SK-N-SH (cell line): ENCODE measurements at regions not wholly inside any gene's neighbourhood (a gene's known extent, or its start where the extent isn't known, plus 50 kb on each side); places are given as distances from the start of the nearest gene placed in this dataset.

Source experiments
- CTCF ChIA-PET: fragments of 300-600, 350-600 bp; formaldehyde crosslinking; extraction: SDS; loops from one replicate; lab custom pipeline; 2021; lab: Yijun Ruan, JAX
- POLR2A ChIA-PET: fragments of 350-600 bp; sonication (Branson Sonifier 250); formaldehyde crosslinking; extraction: SDS; loops from one replicate; lab custom pipeline; 2020; ENCODE audit warnings: antibody characterized with exemption, inconsistent platforms; lab: Yijun Ruan, JAX
- DNase-seq: peaks from one replicate; pipeline ENCODE4 v3.0.0; 2012
- H2AFZ ChIP-seq: fragments of 200-600 bp; sonication (generic); 2 replicates; pipeline ENCODE4 v1.8.1; 2016; ENCODE audit warnings: antibody characterized with exemption, mild to moderate bottlenecking, low read depth
- H3F3A ChIP-seq: fragments of 200-600 bp; sonication (generic); replicated peaks from 2 replicates; pipeline ENCODE3; 2016; ENCODE audit warnings: antibody characterized with exemption, mild to moderate bottlenecking; ENCODE audit not compliant: insufficient read depth
- H3K27ac ChIP-seq, 2 experiments: fragments of 200-500 bp in 1 of 2; fragments of 200-600 bp in 1 of 2; sonication (Bioruptor generic) in 1 of 2; sonication (generic), shearing (Covaris generic) in 1 of 2; 2 replicates each; pipeline versions ENCODE4 v1.5.1 to v1.6.1; 2014 to 2016; ENCODE audit warnings: low read depth in 2 of 2, inconsistent platforms in 1 of 2, low read length in 1 of 2, mild to moderate bottlenecking in 1 of 2, mixed read lengths in 1 of 2
- H3K27me3 ChIP-seq: fragments of 200-600 bp; sonication (generic), shearing (Covaris generic); 2 replicates; pipeline ENCODE4 v1.6.1; 2016; ENCODE audit warnings: mixed run types; ENCODE audit not compliant: insufficient read depth
- H3K36me3 ChIP-seq, 2 experiments: fragments of 200-500 bp in 1 of 2; fragments of 200-600 bp in 1 of 2; sonication (Bioruptor generic) in 1 of 2; sonication (generic) in 1 of 2; replicated peaks in 1 of 2; 2 replicates each; pipeline versions ENCODE3 to v1.5.1; 2014 to 2016; ENCODE audit warnings: low read length in 1 of 2, mild to moderate bottlenecking in 1 of 2; ENCODE audit not compliant: insufficient read depth in 2 of 2, control insufficient read depth in 1 of 2
- H3K4me1 ChIP-seq, 2 experiments: fragments of 200-500 bp in 1 of 2; fragments of 200-600 bp in 1 of 2; sonication (Bioruptor generic) in 1 of 2; sonication (generic), shearing (Covaris generic) in 1 of 2; 2 replicates each; pipeline versions ENCODE4 v1.5.1 to v1.6.1; 2014 to 2016; ENCODE audit warnings: low read depth in 1 of 2, low read length in 1 of 2, mixed run types in 1 of 2; ENCODE audit not compliant: insufficient read depth in 2 of 2, control insufficient read depth in 1 of 2
- H3K4me2 ChIP-seq: fragments of 200-600 bp; sonication (generic), shearing (Covaris generic); 2 replicates; pipeline ENCODE4 v1.6.1; 2017; ENCODE audit warnings: mixed run types
- H3K4me3 ChIP-seq, 2 experiments: fragments of 200-500 bp in 1 of 2; fragments of 200-600 bp in 1 of 2; sonication (Bioruptor generic) in 1 of 2; sonication (generic), shearing (Covaris generic) in 1 of 2; 2 replicates each; pipeline versions ENCODE4 v1.5.1 to v1.8.1; 2014 to 2016; ENCODE audit warnings: low read depth in 2 of 2, inconsistent platforms in 1 of 2, low read length in 1 of 2, mild to moderate bottlenecking in 1 of 2, mixed read lengths in 1 of 2, moderate library complexity in 1 of 2
- H3K79me2 ChIP-seq: fragments of 200-600 bp; sonication (generic); 2 replicates; pipeline ENCODE4 v1.8.1; 2017; ENCODE audit warnings: mild to moderate bottlenecking; ENCODE audit not compliant: insufficient read depth
- H3K9ac ChIP-seq: fragments of 200-600 bp; sonication (generic); 2 replicates; pipeline ENCODE4 v1.6.1; 2017; ENCODE audit warnings: mixed run types
- H3K9me2 ChIP-seq: fragments of 200-600 bp; sonication (generic); 2 replicates; pipeline ENCODE4 v1.6.1; 2017; ENCODE audit warnings: mixed run types
- H3K9me3 ChIP-seq: fragments of 200-600 bp; sonication (generic); 2 replicates; pipeline ENCODE4 v1.6.1; 2017; ENCODE audit warnings: mixed run types, mild to moderate bottlenecking, moderate library complexity
- H4K20me1 ChIP-seq: fragments of 200-600 bp; sonication (generic); 2 replicates; pipeline ENCODE4 v1.6.1; 2017; ENCODE audit warnings: mild to moderate bottlenecking, mixed run types; ENCODE audit not compliant: insufficient read depth
- CTCF ChIP-seq: fragments of 200-600 bp; sonication (generic); IDR thresholded peaks from 2 replicates; pipeline ENCODE4 v1.6.1; 2017; ENCODE audit warnings: antibody characterized with exemption, mild to moderate bottlenecking, moderate library complexity
- EP300 ChIP-seq, 2 experiments: IDR thresholded peaks; 2 replicates each; pipeline versions ENCODE4 v1.4.0 to v1.6.1; 2012; ENCODE audit warnings: borderline replicate concordance in 1 of 2, low read depth in 1 of 2, low read length in 1 of 2
- EZH2phosphoT487 ChIP-seq: fragments of 200-600 bp; sonication (generic); IDR thresholded peaks from 2 replicates; pipeline ENCODE4 v1.6.1; 2017; ENCODE audit warnings: low read depth, mixed run types, mild to moderate bottlenecking, antibody characterized with exemption, moderate library complexity, borderline replicate concordance
- FOXJ3 ChIP-seq: sonication (generic); formaldehyde crosslinking; IDR thresholded peaks from 2 replicates; pipeline ENCODE4 v1.5.1; 2020; ENCODE audit warnings: mild to moderate bottlenecking, missing genetic modification reagents
- FOXM1 ChIP-seq: IDR thresholded peaks from 2 replicates; pipeline ENCODE4 v1.4.0; 2012; ENCODE audit warnings: low read depth, mild to moderate bottlenecking
- GATA2 ChIP-seq: sonication (generic); formaldehyde crosslinking; IDR thresholded peaks from 2 replicates; pipeline ENCODE4 v1.5.0; 2020; ENCODE audit warnings: mild to moderate bottlenecking, missing genetic modification reagents
- IRF3 ChIP-seq: fragments of 150-350 bp; IDR thresholded peaks from 2 replicates; pipeline ENCODE4 v1.6.1; 2016; ENCODE audit warnings: mild to moderate bottlenecking, low read depth, low read length
- MEF2A ChIP-seq: IDR thresholded peaks from 2 replicates; pipeline ENCODE4 v1.4.0; 2012; ENCODE audit warnings: low read depth, borderline replicate concordance
- MXI1 ChIP-seq: IDR thresholded peaks from 2 replicates; pipeline ENCODE4 v1.6.1; 2012; ENCODE audit warnings: mild to moderate bottlenecking, low read depth, low read length, improper control_type of control experiment
- NRF1 ChIP-seq: IDR thresholded peaks from 2 replicates; pipeline ENCODE4 v1.6.1; 2012; ENCODE audit warnings: low read depth, mild to moderate bottlenecking, low read length
- PBX3 ChIP-seq: IDR thresholded peaks from 2 replicates; pipeline ENCODE4; 2012
- RCOR1 ChIP-seq: fragments of 150-350 bp; IDR thresholded peaks from 2 replicates; pipeline ENCODE4 v1.6.1; 2017; ENCODE audit warnings: antibody characterized with exemption, low read length
- RXRA ChIP-seq: IDR thresholded peaks from 2 replicates; pipeline ENCODE4 v1.4.0; 2012; ENCODE audit warnings: low read depth, mild to moderate bottlenecking, borderline replicate concordance
- SIN3A ChIP-seq: IDR thresholded peaks from 2 replicates; pipeline ENCODE4 v1.6.1; 2012; ENCODE audit warnings: low read depth, mild to moderate bottlenecking, low read length, moderate library complexity, borderline replicate concordance
- SMC3 ChIP-seq: IDR thresholded peaks from 2 replicates; pipeline ENCODE4 v1.6.1; 2012; ENCODE audit warnings: low read depth, low read length, improper control_type of control experiment
- TEAD4 ChIP-seq: IDR thresholded peaks from 2 replicates; pipeline ENCODE4 v1.4.0; 2012; ENCODE audit warnings: mild to moderate bottlenecking, borderline replicate concordance; ENCODE audit not compliant: insufficient read depth
- USF2 ChIP-seq: fragments of 150-350 bp; IDR thresholded peaks from 2 replicates; pipeline ENCODE4 v1.6.1; 2017; ENCODE audit warnings: antibody characterized with exemption, low read length, low read depth, borderline replicate concordance
- YY1 ChIP-seq: IDR thresholded peaks from 2 replicates; pipeline ENCODE4 v1.4.0; 2012; ENCODE audit warnings: low read depth, mild to moderate bottlenecking
- ZBTB33 ChIP-seq: IDR thresholded peaks from 2 replicates; pipeline ENCODE4 v1.4.0; 2012; ENCODE audit warnings: low read depth, borderline replicate concordance
- WGBS: methylation state at CpG from one replicate; pipeline ENCODE4 v1.1.6; 2017; ENCODE audit warnings: low lambda C conversion rate; 5-methylcytosine and 5-hydroxymethylcytosine counted together

- Histone ChIP-seq H3K27me3 (no peaks in the 10 kb centered on the region), H3K4me1 (peaks cover 0 to 2% of the 10 kb centered on the region in 2 experiments; a peak in 1 of 4 replicates), H3K36me3 (no peaks in the 10 kb centered on the region), H3K4me3 (no peak overlapping the region), H3K9me3 (no peaks in the 10 kb centered on the region; the same call in 1 of the 2 replicates), H3K9ac (no peak overlapping the region), H4K20me1 (no peaks in the 10 kb centered on the region), H3F3A (no peaks in the 10 kb centered on the region), H2AFZ (no peak overlapping the region), H3K79me2 (no peaks in the 10 kb centered on the region), H3K4me2 (no peak overlapping the region), H3K27ac (no peak overlapping the region), H3K9me2 (no peaks in the 10 kb centered on the region)
- no peak for DNase-seq
- CTCF ChIA-PET: interaction anchor here (1.2 kb wide), 1 partner anchor 11 kb away, joined by 3 read pairs; no protein-coding TSS in a partner anchor
- TF ChIP-seq RCOR1 (no peak), RXRA (no peak), MXI1 (no peak), TEAD4 (no peak), USF2 (no peak), FOXJ3 (CRISPR knock-in tag) (no peak), NRF1 (no peak), PBX3 (no peak), EP300 (IDR thresholded peaks at IDR 0.05; ENCODE audit: borderline replicate concordance in 1 of 2, low read depth in 1 of 2, low read length in 1 of 2) (no peak), MEF2A (no peak), FOXM1 (no peak), YY1 (no peak), GATA2 (CRISPR knock-in tag) (no peak), SIN3A (no peak), IRF3 (no peak), CTCF (no peak), EZH2phosphoT487 (no peak), ZBTB33 (no peak), SMC3 (no peak)
- WGBS: 27% methylated on average over 3 of the region's 3 CpGs
- POLR2A ChIA-PET: no interaction called here
Measured at GRCh38 chr9:7946458-7946857, 146.9 kb upstream of the DMAC1 start.
